K562 (cell line): ENCODE measurements at regions not wholly inside any gene's neighbourhood (a gene's known extent, or its start where the extent isn't known, plus 50 kb on each side); places are given as distances from the start of the nearest gene placed in this dataset.

Experiments used
- ATAC-seq: fragments of 200-7000 bp; cut with Tn5 transposase; 3 replicates; pipeline ENCODE4 v1.9.1; 2020; ENCODE audit warnings: moderate library complexity
- BruUV-seq: library from RNA; stranded (reverse); fragments of 400-500 nt; replicated peaks from 2 replicates; lab custom pipeline; 2021; lab: Mats Ljungman, UMichigan
- CTCF ChIA-PET: fragments of 300-600 bp; formaldehyde crosslinking; extraction: SDS; loops from one replicate; lab custom pipeline; 2021; ENCODE audit warnings: low intra/inter-chr PET ratio; lab: Yijun Ruan, JAX
- POLR2A ChIA-PET: fragments of 300-600, 350-650 bp; sonication (Branson Sonifier 250); formaldehyde crosslinking; extraction: SDS; loops from one replicate; lab custom pipeline; 2021; ENCODE audit warnings: antibody characterized with exemption, inconsistent platforms; lab: Yijun Ruan, JAX
- DNase-seq, 4 experiments: peaks; one replicate each; pipeline versions ENCODE4 v3.0.0 to v3.0.0-alpha.2; 2011 to 2018; ENCODE audit warnings: low spot score in 3 of 4, mixed read lengths in 3 of 4; ENCODE audit errors: extremely low read depth in 1 of 4
- FAIRE-seq: peaks from 2 replicates; lab custom pipeline; 2011; peaks lifted over from hg19 to GRCh38; lab: Jason Lieb, UNC
- H2AFZ ChIP-seq: 2 replicates; pipeline ENCODE4 v1.6.0; 2011; ENCODE audit warnings: low read depth, low read length, control low read depth, inconsistent platforms
- H3K27ac ChIP-seq: fragments of 200-600 bp; 3 replicates; pipeline ENCODE4 v1.8.0; 2011; ENCODE audit warnings: low read depth, mild to moderate bottlenecking, control low read depth, inconsistent platforms, low read length, moderate library complexity, mixed read lengths; ENCODE audit errors: extremely low read depth
- H3K27me3 ChIP-seq, 2 experiments: fragments of 300-600 bp in 1 of 2; 2 replicates in 1 of 2; 3 replicates in 1 of 2; pipeline versions ENCODE4 v1.6.0 to v1.8.0; 2011; ENCODE audit warnings: inconsistent platforms in 2 of 2, low read length in 2 of 2, mild to moderate bottlenecking in 1 of 2, mixed read lengths in 1 of 2, moderate library complexity in 1 of 2; ENCODE audit not compliant: control insufficient read depth in 2 of 2, insufficient read depth in 2 of 2
- H3K36me3 ChIP-seq: fragments of 300-600 bp; 3 replicates; pipeline ENCODE4 v1.8.0; 2011; ENCODE audit warnings: mild to moderate bottlenecking, low read length, inconsistent platforms; ENCODE audit not compliant: control insufficient read depth, insufficient read depth
- H3K4me1 ChIP-seq, 2 experiments: fragments of 200-600 bp in 1 of 2; replicated peaks in 1 of 2; 2 replicates in 1 of 2; 3 replicates in 1 of 2; pipeline versions ENCODE4 v1.5.1 to v1.8.0; 2011; ENCODE audit warnings: inconsistent platforms in 2 of 2, low read length in 2 of 2, mild to moderate bottlenecking in 1 of 2, mixed read lengths in 1 of 2, moderate library complexity in 1 of 2; ENCODE audit not compliant: control insufficient read depth in 2 of 2, insufficient read depth in 2 of 2
- H3K4me2 ChIP-seq: 2 replicates; pipeline ENCODE4 v1.6.1; 2011; ENCODE audit warnings: low read length, control low read depth, inconsistent platforms, mixed read lengths; ENCODE audit not compliant: insufficient read depth
- H3K4me3 ChIP-seq: fragments of 200-600 bp; sonication (generic), shearing (Covaris generic); 2 replicates; pipeline ENCODE4 v1.5.1; 2016; ENCODE audit warnings: control low read depth, inconsistent platforms
- H3K79me2 ChIP-seq: fragments of 200-600 bp; 3 replicates; pipeline ENCODE4 v1.8.0; 2011; ENCODE audit warnings: low read length, inconsistent platforms; ENCODE audit not compliant: control insufficient read depth, insufficient read depth
- H3K9ac ChIP-seq, 2 experiments: 2 replicates each; pipeline versions ENCODE4 v1.6.0 to v1.6.1; 2011; ENCODE audit warnings: low read depth in 2 of 2, low read length in 2 of 2, control low read depth in 1 of 2, inconsistent platforms in 1 of 2, mild to moderate bottlenecking in 1 of 2, mixed read lengths in 1 of 2; ENCODE audit not compliant: insufficient read depth in 1 of 2
- H3K9me1 ChIP-seq: one replicate; pipeline ENCODE4 v1.6.0; 2011; ENCODE audit warnings: inconsistent platforms, mild to moderate bottlenecking, low read length, moderate library complexity; ENCODE audit not compliant: control insufficient read depth, insufficient read depth
- H3K9me3 ChIP-seq: replicated peaks from 2 replicates; pipeline ENCODE4 v1.5.1; 2011; ENCODE audit warnings: low read depth, low read length, inconsistent platforms; ENCODE audit not compliant: control insufficient read depth, insufficient read depth
- H4K20me1 ChIP-seq: replicated peaks from 2 replicates; pipeline ENCODE4 v1.6.1; 2011; ENCODE audit warnings: low read length, inconsistent platforms, mixed read lengths; ENCODE audit not compliant: control insufficient read depth, insufficient read depth
- ATF4 ChIP-seq: fragments of 450-650 bp; formaldehyde crosslinking; IDR thresholded peaks from 2 replicates; pipeline ENCODE4 v1.4.0; 2022; ENCODE audit warnings: mild to moderate bottlenecking, moderate library complexity
- BCLAF1 ChIP-seq, 2 experiments: fragments of 450-650 bp in 1 of 2; IDR thresholded peaks; 2 replicates each; pipeline ENCODE4 v1.6.1; 2011 to 2017; ENCODE audit warnings: low read depth in 2 of 2, antibody characterized with exemption in 1 of 2, borderline replicate concordance in 1 of 2, low read length in 1 of 2, mild to moderate bottlenecking in 1 of 2, mixed read lengths in 1 of 2; ENCODE audit not compliant: control insufficient read depth in 1 of 2
- GABPB2 ChIP-seq: fragments of 250-450 bp; sonication (Bioruptor Pico); conservative IDR thresholded peaks from 2 replicates; pipeline ENCODE4 v1.5.1; 2021; ENCODE audit warnings: mild to moderate bottlenecking
- HSF4 ChIP-seq: fragments of 250-450 bp; sonication (Bioruptor Pico); IDR thresholded peaks from 2 replicates; pipeline ENCODE4 v2.1.2; 2022; ENCODE audit warnings: mild to moderate bottlenecking, moderate library complexity, borderline replicate concordance
- LARP7 ChIP-seq: fragments of 450-650 bp; IDR thresholded peaks from 2 replicates; pipeline ENCODE4 v1.6.1; 2016
- MCM5 ChIP-seq: fragments of 450-650 bp; IDR thresholded peaks from 2 replicates; pipeline ENCODE4 v1.6.1; 2016; ENCODE audit warnings: low read depth
- MTA1 ChIP-seq: fragments of 450-650 bp; IDR thresholded peaks from 2 replicates; pipeline ENCODE4 v1.6.1; 2017; ENCODE audit warnings: borderline replicate concordance
- NEUROD1 ChIP-seq: fragments of 150-350 bp; IDR thresholded peaks from 2 replicates; pipeline ENCODE4 v1.6.1; 2014; ENCODE audit warnings: borderline replicate concordance, low read length, low read depth; ENCODE audit not compliant: partially characterized antibody
- SMARCA4 ChIP-seq: fragments of 450-650 bp; IDR thresholded peaks from 2 replicates; pipeline ENCODE4 v1.6.1; 2016
- TARDBP ChIP-seq: fragments of 450-650 bp; IDR thresholded peaks from 2 replicates; pipeline ENCODE4 v1.6.1; 2016
- ZNF316 ChIP-seq: fragments of 450-650 bp; IDR thresholded peaks from 2 replicates; pipeline ENCODE4 v1.6.1; 2016
- WGBS: fragments of 100-300 bp; shearing (Covaris generic); methylation state at CpG from one replicate; pipeline ENCODE4 v1.1.6; 2016; ENCODE audit warnings: low coverage, mixed read lengths; ENCODE audit not compliant: insufficient coverage; ENCODE audit errors: missing lambda C conversion rate; 5-methylcytosine and 5-hydroxymethylcytosine counted together
- in situ Hi-C: fragments of 300-500 bp; cut with MboI; formaldehyde crosslinking; loops from 4 replicates; pipeline ENCODE4 v1.15.0; 2018; ENCODE audit warnings: inconsistent platforms, mixed read lengths
- intact Hi-C: fragments of 100-400 bp; cut with micrococcal nuclease; formaldehyde crosslinking; loops from 2 replicates; pipeline ENCODE4 v1.14.2; 2022
- TF ChIP-seq, protein P1 (sequence below), 2 experiments: IDR thresholded peaks; 2 replicates each; pipeline ENCODE4 v1.6.1; 2012; ENCODE audit warnings: improper control_type of control experiment in 2 of 2, low read depth in 2 of 2, low read length in 2 of 2, borderline replicate concordance in 1 of 2
- TF ChIP-seq, protein P2 (sequence below), 2 experiments: fragments of 450-650 bp; IDR thresholded peaks; 2 replicates each; pipeline ENCODE4 v1.6.1; 2016

DNA sequence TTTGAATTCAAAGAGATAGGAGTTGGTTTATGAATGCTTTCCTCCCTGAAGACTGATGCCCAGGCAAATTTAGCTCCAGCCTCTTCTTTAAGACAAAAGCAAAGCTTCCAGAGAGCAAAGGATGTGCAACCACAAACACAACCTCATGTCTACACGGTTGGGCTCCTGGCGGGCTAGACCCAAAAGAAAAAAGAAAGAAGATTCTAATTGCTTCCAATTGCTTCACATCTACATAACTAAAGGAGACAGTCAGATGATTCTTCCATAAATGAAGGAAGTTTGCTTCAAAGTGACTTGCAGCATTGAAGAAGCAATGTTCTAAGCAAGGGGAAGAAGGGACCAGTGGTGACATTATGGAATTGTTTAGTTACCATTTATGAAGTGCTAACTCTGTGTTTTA is 1603.0 kb upstream of the TENM3 start:
- H3K4me3 ChIP-seq, result no peak overlapping the region
- no peaks in the 10 kb centered on the region for H3K9me1 ChIP-seq
- no peaks in the 10 kb centered on the region for H3K9me3 ChIP-seq
- FAIRE-seq, result no peak
- H3K36me3 ChIP-seq, result no peaks in the 10 kb centered on the region
- ChIA-PET CTCF (no interaction called here), POLR2A (no interaction called here)
- no TSS peak for BruUV-seq
- no peak overlapping the region for H2AFZ ChIP-seq
- H3K4me1 ChIP-seq, result no peaks in the 10 kb centered on the region
- intact Hi-C loops (no loop called here), in situ Hi-C loops (no loop called here)
- no peak for ATAC-seq
- no peaks in the 10 kb centered on the region for H3K27me3 ChIP-seq
- no peak overlapping the region for H3K4me2 ChIP-seq
- H4K20me1 ChIP-seq, result no peaks in the 10 kb centered on the region
- H3K27ac ChIP-seq, result no peak overlapping the region
- no peaks in the 10 kb centered on the region for H3K79me2 ChIP-seq
- 0% methylated on average over 2 of the region's 2 CpGs for WGBS
- no peak overlapping the region for H3K9ac ChIP-seq
- DNase-seq, result no peak
- TF ChIP-seq, protein P1, sequence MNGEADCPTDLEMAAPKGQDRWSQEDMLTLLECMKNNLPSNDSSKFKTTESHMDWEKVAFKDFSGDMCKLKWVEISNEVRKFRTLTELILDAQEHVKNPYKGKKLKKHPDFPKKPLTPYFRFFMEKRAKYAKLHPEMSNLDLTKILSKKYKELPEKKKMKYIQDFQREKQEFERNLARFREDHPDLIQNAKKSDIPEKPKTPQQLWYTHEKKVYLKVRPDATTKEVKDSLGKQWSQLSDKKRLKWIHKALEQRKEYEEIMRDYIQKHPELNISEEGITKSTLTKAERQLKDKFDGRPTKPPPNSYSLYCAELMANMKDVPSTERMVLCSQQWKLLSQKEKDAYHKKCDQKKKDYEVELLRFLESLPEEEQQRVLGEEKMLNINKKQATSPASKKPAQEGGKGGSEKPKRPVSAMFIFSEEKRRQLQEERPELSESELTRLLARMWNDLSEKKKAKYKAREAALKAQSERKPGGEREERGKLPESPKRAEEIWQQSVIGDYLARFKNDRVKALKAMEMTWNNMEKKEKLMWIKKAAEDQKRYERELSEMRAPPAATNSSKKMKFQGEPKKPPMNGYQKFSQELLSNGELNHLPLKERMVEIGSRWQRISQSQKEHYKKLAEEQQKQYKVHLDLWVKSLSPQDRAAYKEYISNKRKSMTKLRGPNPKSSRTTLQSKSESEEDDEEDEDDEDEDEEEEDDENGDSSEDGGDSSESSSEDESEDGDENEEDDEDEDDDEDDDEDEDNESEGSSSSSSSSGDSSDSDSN (IDR thresholded peaks at IDR 0.05; ENCODE audit: borderline replicate concordance in 1 of 2, low read depth in 2 of 2, low read length in 2 of 2), result no peak
- TF ChIP-seq BCLAF1 (IDR thresholded peaks at IDR 0.05; ENCODE audit: borderline replicate concordance in 1 of 2, control insufficient read depth in 1 of 2, low read depth in 2 of 2, low read length in 1 of 2), result no peak
- TF ChIP-seq, protein P2, sequence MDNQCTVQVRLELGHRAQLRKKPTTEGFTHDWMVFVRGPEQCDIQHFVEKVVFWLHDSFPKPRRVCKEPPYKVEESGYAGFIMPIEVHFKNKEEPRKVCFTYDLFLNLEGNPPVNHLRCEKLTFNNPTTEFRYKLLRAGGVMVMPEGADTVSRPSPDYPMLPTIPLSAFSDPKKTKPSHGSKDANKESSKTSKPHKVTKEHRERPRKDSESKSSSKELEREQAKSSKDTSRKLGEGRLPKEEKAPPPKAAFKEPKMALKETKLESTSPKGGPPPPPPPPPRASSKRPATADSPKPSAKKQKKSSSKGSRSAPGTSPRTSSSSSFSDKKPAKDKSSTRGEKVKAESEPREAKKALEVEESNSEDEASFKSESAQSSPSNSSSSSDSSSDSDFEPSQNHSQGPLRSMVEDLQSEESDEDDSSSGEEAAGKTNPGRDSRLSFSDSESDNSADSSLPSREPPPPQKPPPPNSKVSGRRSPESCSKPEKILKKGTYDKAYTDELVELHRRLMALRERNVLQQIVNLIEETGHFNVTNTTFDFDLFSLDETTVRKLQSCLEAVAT (IDR thresholded peaks at IDR 0.05), result no peak
- TF ChIP-seq HSF4, result no peak
- no peak for TF ChIP-seq TARDBP
- TF ChIP-seq MCM5, result no peak
- TF ChIP-seq GABPB2, result no peak
- no peak for TF ChIP-seq LARP7
- TF ChIP-seq ZNF316, result no peak
- no peak for TF ChIP-seq ATF4
- TF ChIP-seq SMARCA4, result no peak
- TF ChIP-seq MTA1, result no peak
- TF ChIP-seq NEUROD1, result no peak
